GM12892 (cell line): ENCODE measurements at regions not wholly inside any gene's neighbourhood (a gene's known extent, or its start where the extent isn't known, plus 50 kb on each side); places are given as distances from the start of the nearest gene placed in this dataset.

Experiments used
- POLR2A ChIP-seq: IDR thresholded peaks from 2 replicates; pipeline ENCODE4 v1.6.1; 2011; ENCODE audit warnings: low read depth, low read length, control low read depth
- POLR2AphosphoS5 ChIP-seq: IDR thresholded peaks from 2 replicates; pipeline ENCODE4 v1.6.1; 2011; ENCODE audit warnings: low read depth, low read length, control low read depth
- TAF1 ChIP-seq: IDR thresholded peaks from 2 replicates; pipeline ENCODE4 v1.6.1; 2011; ENCODE audit warnings: low read depth, mild to moderate bottlenecking, control low read depth, low read length, borderline replicate concordance

DNA sequence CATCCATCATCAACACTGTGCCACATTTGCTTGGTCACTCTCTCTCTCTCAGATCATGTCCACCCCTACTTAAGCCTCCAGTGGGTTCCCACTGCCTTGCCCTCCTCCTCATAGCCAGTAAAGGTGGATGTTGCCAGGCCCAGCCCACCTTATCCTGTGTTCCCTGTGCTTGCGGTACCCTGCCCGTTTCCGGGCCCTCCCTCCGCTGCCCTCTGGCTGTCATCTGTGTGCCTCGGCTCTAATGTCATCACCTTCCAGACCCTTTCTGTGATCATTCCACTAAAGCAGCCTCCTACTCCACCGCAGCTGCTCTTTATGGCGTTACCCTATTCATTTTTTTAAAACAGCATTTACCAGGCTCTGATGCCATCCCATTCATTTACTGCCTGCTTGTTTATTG, 305.7 kb upstream of the SKOR2 start:
- TF ChIP-seq POLR2A (no peak), POLR2AphosphoS5 (no peak), TAF1 (no peak)
